HCT116 (cell line): ENCODE measurements at regions not wholly inside any gene's neighbourhood (a gene's known extent, or its start where the extent isn't known, plus 50 kb on each side); places are given as distances from the start of the nearest gene placed in this dataset.

Experiments used
- ATAC-seq: fragments of 200-7000 bp; cut with Tn5 transposase; 2 replicates; pipeline ENCODE4 v1.9.1; 2020; ENCODE audit warnings: mild to moderate bottlenecking, moderate library complexity
- BruUV-seq: library from RNA; stranded (reverse); fragments of 400-500 nt; replicated peaks from 2 replicates; lab custom pipeline; 2021; lab: Mats Ljungman, UMichigan
- CTCF ChIA-PET: fragments of 300-600 bp; sonication (Branson Sonifier 250); formaldehyde crosslinking; loops from one replicate; lab custom pipeline; 2021; ENCODE audit warnings: antibody characterized with exemption; lab: Charles Lee
- POLR2A ChIA-PET: fragments of 300-600, 350-600 bp; sonication (Branson Sonifier 250); formaldehyde crosslinking; loops from one replicate; lab custom pipeline; 2021; ENCODE audit warnings: antibody characterized with exemption; lab: Charles Lee
- RAD21 ChIA-PET, 2 experiments: fragments of 300-600 bp; sonication (Branson Sonifier 250); formaldehyde crosslinking; loops; one replicate each; lab custom pipeline; 2023; ENCODE audit warnings: low total read pairs in 2 of 2; ENCODE audit not compliant: uncharacterized antibody in 2 of 2, unreplicated experiment in 2 of 2, low non-redundant PET in 1 of 2; lab: Charles Lee
- DNase-seq: peaks from one replicate; pipeline ENCODE4 v3.0.0-alpha.2; 2010; ENCODE audit warnings: low read depth, low spot score
- H2AFZ ChIP-seq: fragments of 200-600 bp; shearing (Covaris generic), sonication (generic); 2 replicates; pipeline ENCODE4 v1.6.1; 2017; ENCODE audit warnings: low read depth, mixed run types, mixed read lengths, antibody characterized with exemption, low read length; ENCODE audit not compliant: poor library complexity, severe bottlenecking
- H3K27ac ChIP-seq: 2 replicates; pipeline ENCODE4 v1.5.1; 2012; ENCODE audit warnings: low read depth, low read length
- H3K27me3 ChIP-seq: fragments of 200-600 bp; sonication (generic); 2 replicates; pipeline ENCODE4 v1.6.1; 2016; ENCODE audit warnings: mixed run types, low read length, mixed read lengths; ENCODE audit not compliant: insufficient read depth
- H3K36me3 ChIP-seq, 2 experiments: fragments of 200-500 bp in 1 of 2; fragments of 200-600 bp in 1 of 2; sonication (Bioruptor generic) in 1 of 2; sonication (generic) in 1 of 2; 2 replicates each; pipeline versions ENCODE4 v1.5.1 to v1.6.1; 2014 to 2016; ENCODE audit warnings: low read length in 2 of 2, inconsistent platforms in 1 of 2, mixed read lengths in 1 of 2, mixed run types in 1 of 2; ENCODE audit not compliant: insufficient read depth in 2 of 2, control insufficient read depth in 1 of 2
- H3K4me1 ChIP-seq, 2 experiments: fragments of 200-600 bp in 1 of 2; sonication (generic) in 1 of 2; 2 replicates each; pipeline versions ENCODE4 v1.5.1 to v1.6.1; 2012 to 2017; ENCODE audit warnings: low read length in 2 of 2, inconsistent platforms in 1 of 2, mild to moderate bottlenecking in 1 of 2, mixed read lengths in 1 of 2, mixed run types in 1 of 2, moderate library complexity in 1 of 2; ENCODE audit not compliant: insufficient read depth in 2 of 2, control insufficient read depth in 1 of 2
- H3K4me2 ChIP-seq: fragments of 200-600 bp; sonication (generic); 2 replicates; pipeline ENCODE4 v1.6.1; 2017; ENCODE audit warnings: mixed run types, low read length, mixed read lengths
- H3K4me3 ChIP-seq, 2 experiments: fragments of 200-600 bp in 1 of 2; sonication (generic) in 1 of 2; replicated peaks in 1 of 2; 2 replicates each; pipeline ENCODE4 v1.5.1; 2011 to 2016; ENCODE audit warnings: low read length in 2 of 2, control low read depth in 1 of 2, low read depth in 1 of 2, mild to moderate bottlenecking in 1 of 2, mixed read lengths in 1 of 2, mixed run types in 1 of 2
- H3K79me2 ChIP-seq: fragments of 200-600 bp; sonication (generic); 2 replicates; pipeline ENCODE4 v1.6.1; 2017; ENCODE audit warnings: mild to moderate bottlenecking, mixed run types, low read length, moderate library complexity, mixed read lengths; ENCODE audit not compliant: insufficient read depth
- H3K9ac ChIP-seq: fragments of 200-600 bp; sonication (generic); 2 replicates; pipeline ENCODE4 v1.6.1; 2016; ENCODE audit warnings: low read length, mixed read lengths
- H3K9me2 ChIP-seq: fragments of 200-600 bp; sonication (generic), shearing (Covaris generic); 2 replicates; pipeline ENCODE4 v1.6.1; 2017; ENCODE audit warnings: mixed run types, mild to moderate bottlenecking, moderate library complexity; ENCODE audit not compliant: insufficient read depth
- H3K9me3 ChIP-seq, 2 experiments: fragments of 200-500 bp in 1 of 2; fragments of 200-600 bp in 1 of 2; sonication (Bioruptor generic) in 1 of 2; sonication (generic) in 1 of 2; 2 replicates each; pipeline ENCODE4 v1.6.1; 2014 to 2017; ENCODE audit warnings: low read length in 2 of 2, mixed read lengths in 2 of 2, inconsistent platforms in 1 of 2, low read depth in 1 of 2, mild to moderate bottlenecking in 1 of 2, mixed run types in 1 of 2, moderate library complexity in 1 of 2; ENCODE audit not compliant: control insufficient read depth in 1 of 2, insufficient read depth in 1 of 2
- H4K20me1 ChIP-seq: fragments of 200-600 bp; sonication (generic), shearing (Covaris generic); 2 replicates; pipeline ENCODE4 v1.6.1; 2017; ENCODE audit warnings: mixed run types, mild to moderate bottlenecking, moderate library complexity; ENCODE audit not compliant: insufficient read depth
- CBX3 ChIP-seq: IDR thresholded peaks from 2 replicates; pipeline ENCODE4 v1.6.1; 2012; ENCODE audit warnings: low read depth
- ELF1 ChIP-seq: IDR thresholded peaks from 2 replicates; pipeline ENCODE4 v1.6.1; 2012; ENCODE audit warnings: low read depth, borderline replicate concordance
- EZH2 ChIP-seq: fragments of 200-600 bp; sonication (generic); IDR thresholded peaks from 2 replicates; pipeline ENCODE4 v1.6.1; 2017; ENCODE audit warnings: antibody characterized with exemption, mixed run types
- EZH2phosphoT487 ChIP-seq: fragments of 200-600 bp; IDR thresholded peaks from 2 replicates; pipeline ENCODE4 v1.6.1; 2018; ENCODE audit warnings: antibody characterized with exemption, borderline replicate concordance
- FOSL1 ChIP-seq: IDR thresholded peaks from 2 replicates; pipeline ENCODE4 v1.6.1; 2012; ENCODE audit warnings: low read depth
- POLR2A ChIP-seq: IDR thresholded peaks from 2 replicates; pipeline ENCODE4 v1.7.0; 2011; ENCODE audit warnings: borderline replicate concordance; ENCODE audit not compliant: insufficient read depth, insufficient read length; ENCODE audit errors: extremely low read depth
- RAD21 ChIP-seq: IDR thresholded peaks from 2 replicates; pipeline ENCODE4 v1.6.1; 2012; ENCODE audit warnings: low read depth, mild to moderate bottlenecking
- SP1 ChIP-seq: IDR thresholded peaks from 2 replicates; pipeline ENCODE4 v1.6.1; 2012; ENCODE audit warnings: low read depth
- SRF ChIP-seq: IDR thresholded peaks from 2 replicates; pipeline ENCODE4 v1.6.1; 2012; ENCODE audit warnings: low read depth
- YY1 ChIP-seq: IDR thresholded peaks from 2 replicates; pipeline ENCODE4 v1.6.1; 2011; ENCODE audit warnings: low read length, low read depth, moderate library complexity, mild to moderate bottlenecking; ENCODE audit not compliant: insufficient replicate concordance; ENCODE audit errors: extremely low read depth
- ZNF274 ChIP-seq: fragments of 200-500 bp; sonication (Bioruptor generic); IDR thresholded peaks from 2 replicates; pipeline ENCODE4 v1.6.1; 2014; ENCODE audit warnings: mild to moderate bottlenecking, low read depth, low read length, inconsistent platforms
- intact Hi-C: fragments of 100-400 bp; cut with micrococcal nuclease; formaldehyde crosslinking; loops from 2 replicates; pipeline ENCODE4 v1.10.0; 2022
- TF ChIP-seq, protein P1 (sequence below): IDR thresholded peaks from 2 replicates; pipeline ENCODE4 v1.6.1; 2012; ENCODE audit warnings: low read depth
- TF ChIP-seq, protein P2 (sequence below), 3 experiments: fragments of 200-600 bp in 1 of 3; sonication (generic) in 1 of 3; IDR thresholded peaks in 2 of 3; conservative IDR thresholded peaks in 1 of 3; 2 replicates each; pipeline ENCODE4 v1.5.1; 2012 to 2017; ENCODE audit warnings: low read depth in 2 of 3, low read length in 2 of 3, antibody characterized with exemption in 1 of 3, borderline replicate concordance in 1 of 3, control low read depth in 1 of 3, mild to moderate bottlenecking in 1 of 3, mixed read lengths in 1 of 3, mixed run types in 1 of 3, moderate library complexity in 1 of 3; ENCODE audit not compliant: insufficient read depth in 1 of 3

DNA sequence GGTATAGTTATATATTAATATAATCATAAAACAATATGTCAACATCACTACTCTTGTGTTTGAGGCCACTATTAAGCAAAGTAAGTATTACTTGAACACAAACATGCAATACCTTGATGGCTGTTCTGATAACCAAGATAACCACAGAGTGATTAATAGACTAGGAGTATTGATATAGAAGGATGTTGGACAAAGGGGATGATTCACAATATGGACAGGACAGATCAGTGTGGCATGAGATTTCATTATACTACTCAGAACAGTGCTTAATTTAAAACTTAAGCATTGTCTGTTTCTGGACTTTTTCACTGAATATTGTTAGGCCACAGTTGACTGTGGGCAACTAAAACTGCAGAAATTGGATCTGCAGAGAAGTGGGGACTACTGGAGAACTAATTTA, 384.2 kb downstream of the SLITRK1 start:
- H3K27me3 ChIP-seq: no peaks in the 10 kb centered on the region
- no TSS peak for BruUV-seq
- H3K4me1 ChIP-seq: 0 out of 4 replicates have a peak, but pooled peaks cover 2 to 6% of the 10 kb centered on the region in 2 experiments
- no peak overlapping the region for H3K4me2 ChIP-seq
- H3K27ac ChIP-seq: no peak overlapping the region
- intact Hi-C loops: no loop called here
- CTCF ChIA-PET: no interaction called here
- POLR2A ChIA-PET: no interaction called here
- H3K36me3 ChIP-seq: no peaks in the 10 kb centered on the region
- no peak overlapping the region for H2AFZ ChIP-seq
- ATAC-seq (no peak), DNase-seq (no peak)
- RAD21 ChIA-PET: no interaction called here
- TF ChIP-seq ELF1 (no peak), RAD21 (no peak), SRF (no peak), SP1 (no peak), POLR2A (no peak)
- TF ChIP-seq, protein P1, sequence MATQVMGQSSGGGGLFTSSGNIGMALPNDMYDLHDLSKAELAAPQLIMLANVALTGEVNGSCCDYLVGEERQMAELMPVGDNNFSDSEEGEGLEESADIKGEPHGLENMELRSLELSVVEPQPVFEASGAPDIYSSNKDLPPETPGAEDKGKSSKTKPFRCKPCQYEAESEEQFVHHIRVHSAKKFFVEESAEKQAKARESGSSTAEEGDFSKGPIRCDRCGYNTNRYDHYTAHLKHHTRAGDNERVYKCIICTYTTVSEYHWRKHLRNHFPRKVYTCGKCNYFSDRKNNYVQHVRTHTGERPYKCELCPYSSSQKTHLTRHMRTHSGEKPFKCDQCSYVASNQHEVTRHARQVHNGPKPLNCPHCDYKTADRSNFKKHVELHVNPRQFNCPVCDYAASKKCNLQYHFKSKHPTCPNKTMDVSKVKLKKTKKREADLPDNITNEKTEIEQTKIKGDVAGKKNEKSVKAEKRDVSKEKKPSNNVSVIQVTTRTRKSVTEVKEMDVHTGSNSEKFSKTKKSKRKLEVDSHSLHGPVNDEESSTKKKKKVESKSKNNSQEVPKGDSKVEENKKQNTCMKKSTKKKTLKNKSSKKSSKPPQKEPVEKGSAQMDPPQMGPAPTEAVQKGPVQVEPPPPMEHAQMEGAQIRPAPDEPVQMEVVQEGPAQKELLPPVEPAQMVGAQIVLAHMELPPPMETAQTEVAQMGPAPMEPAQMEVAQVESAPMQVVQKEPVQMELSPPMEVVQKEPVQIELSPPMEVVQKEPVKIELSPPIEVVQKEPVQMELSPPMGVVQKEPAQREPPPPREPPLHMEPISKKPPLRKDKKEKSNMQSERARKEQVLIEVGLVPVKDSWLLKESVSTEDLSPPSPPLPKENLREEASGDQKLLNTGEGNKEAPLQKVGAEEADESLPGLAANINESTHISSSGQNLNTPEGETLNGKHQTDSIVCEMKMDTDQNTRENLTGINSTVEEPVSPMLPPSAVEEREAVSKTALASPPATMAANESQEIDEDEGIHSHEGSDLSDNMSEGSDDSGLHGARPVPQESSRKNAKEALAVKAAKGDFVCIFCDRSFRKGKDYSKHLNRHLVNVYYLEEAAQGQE: no peak
- H3K9ac ChIP-seq: no peak overlapping the region
- no peak overlapping the region for H3K4me3 ChIP-seq
- H4K20me1 ChIP-seq: no peaks in the 10 kb centered on the region; the same call in 1 of the 2 replicates
- no peaks in the 10 kb centered on the region for H3K79me2 ChIP-seq
- no peaks in the 10 kb centered on the region for H3K9me2 ChIP-seq
- peaks cover 0 to 3% of the 10 kb centered on the region in 2 experiments; a peak in 1 of 4 replicates for H3K9me3 ChIP-seq

DNA sequence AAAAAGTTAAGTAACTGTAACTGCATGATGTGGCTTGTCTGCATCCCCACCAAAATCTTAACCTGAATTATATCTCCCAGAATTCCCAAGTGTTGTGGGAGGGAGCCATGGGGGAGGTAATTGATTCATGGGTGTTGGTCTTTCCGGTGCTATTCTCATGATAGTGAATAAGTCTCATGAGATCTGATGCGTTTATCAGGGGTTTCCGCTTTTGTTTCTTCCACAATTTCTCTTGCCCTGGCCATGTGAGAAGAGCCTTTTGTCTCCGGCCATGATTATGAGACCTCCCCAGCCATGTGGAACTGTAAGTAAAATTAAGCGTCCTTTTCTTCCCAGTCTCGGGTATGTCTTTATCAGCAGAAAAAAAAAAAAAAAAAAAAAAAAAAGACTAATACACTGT, 385.8 kb downstream of the SLITRK1 start:
- ChIA-PET CTCF (no interaction called here), POLR2A (no interaction called here), RAD21 (no interaction called here)
- no peaks in the 10 kb centered on the region for H3K79me2 ChIP-seq
- TF ChIP-seq ZNF274: no peak
- no peak for TF ChIP-seq YY1
- TF ChIP-seq, protein P2, sequence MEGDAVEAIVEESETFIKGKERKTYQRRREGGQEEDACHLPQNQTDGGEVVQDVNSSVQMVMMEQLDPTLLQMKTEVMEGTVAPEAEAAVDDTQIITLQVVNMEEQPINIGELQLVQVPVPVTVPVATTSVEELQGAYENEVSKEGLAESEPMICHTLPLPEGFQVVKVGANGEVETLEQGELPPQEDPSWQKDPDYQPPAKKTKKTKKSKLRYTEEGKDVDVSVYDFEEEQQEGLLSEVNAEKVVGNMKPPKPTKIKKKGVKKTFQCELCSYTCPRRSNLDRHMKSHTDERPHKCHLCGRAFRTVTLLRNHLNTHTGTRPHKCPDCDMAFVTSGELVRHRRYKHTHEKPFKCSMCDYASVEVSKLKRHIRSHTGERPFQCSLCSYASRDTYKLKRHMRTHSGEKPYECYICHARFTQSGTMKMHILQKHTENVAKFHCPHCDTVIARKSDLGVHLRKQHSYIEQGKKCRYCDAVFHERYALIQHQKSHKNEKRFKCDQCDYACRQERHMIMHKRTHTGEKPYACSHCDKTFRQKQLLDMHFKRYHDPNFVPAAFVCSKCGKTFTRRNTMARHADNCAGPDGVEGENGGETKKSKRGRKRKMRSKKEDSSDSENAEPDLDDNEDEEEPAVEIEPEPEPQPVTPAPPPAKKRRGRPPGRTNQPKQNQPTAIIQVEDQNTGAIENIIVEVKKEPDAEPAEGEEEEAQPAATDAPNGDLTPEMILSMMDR (IDR thresholded peaks at IDR 0.05 in 2 of 3, conservative IDR thresholded peaks at IDR 0.05 in 1 of 3; ENCODE audit: borderline replicate concordance in 1 of 3, insufficient read depth in 1 of 3, low read depth in 2 of 3, low read length in 2 of 3): no peak
- TF ChIP-seq EZH2: no peak
- TF ChIP-seq CBX3: no peak
- TF ChIP-seq EZH2phosphoT487: no peak
- TF ChIP-seq FOSL1: no peak
- 0 out of 4 replicates have a peak, but pooled peaks cover 2 to 6% of the 10 kb centered on the region in 2 experiments for H3K4me1 ChIP-seq
- ATAC-seq: no peak
- BruUV-seq: no TSS peak
- H3K27me3 ChIP-seq: no peaks in the 10 kb centered on the region
- no peak overlapping the region for H3K4me2 ChIP-seq
- H3K27ac ChIP-seq: no peak overlapping the region
- peaks cover 0 to 3% of the 10 kb centered on the region in 2 experiments; a peak in 1 of 4 replicates for H3K9me3 ChIP-seq
- H2AFZ ChIP-seq: no peak overlapping the region
- H3K36me3 ChIP-seq: no peaks in the 10 kb centered on the region
- H3K9me2 ChIP-seq: no peaks in the 10 kb centered on the region
- no peaks in the 10 kb centered on the region; the same call in 1 of the 2 replicates for H4K20me1 ChIP-seq
- no peak overlapping the region for H3K9ac ChIP-seq
- intact Hi-C loops: no loop called here
- H3K4me3 ChIP-seq: no peak overlapping the region
- no peak for DNase-seq
